Fibroblast of lung (primary cell): ENCODE measurements at regions not wholly inside any gene's neighbourhood (a gene's known extent, or its start where the extent isn't known, plus 50 kb on each side); places are given as distances from the start of the nearest gene placed in this dataset.

Experiments used
- DNase-seq, 2 donors: peaks; one replicate each; pipeline versions ENCODE4 v3.0.0 to v3.0.0-alpha.2; 2010; ENCODE audit warnings: low read depth in 2 of 2
- H2AFZ ChIP-seq: 2 replicates; pipeline ENCODE4 v1.5.1; 2012; ENCODE audit warnings: low read length, control low read depth, inconsistent platforms
- H3K27ac ChIP-seq: 2 replicates; pipeline ENCODE4 v1.5.1; 2011; ENCODE audit warnings: low read length, control low read depth; ENCODE audit not compliant: insufficient read depth
- H3K27me3 ChIP-seq: 2 replicates; pipeline ENCODE4 v1.5.1; 2011; ENCODE audit warnings: mild to moderate bottlenecking, low read length; ENCODE audit not compliant: control insufficient read depth, insufficient read depth
- H3K36me3 ChIP-seq: 2 replicates; pipeline ENCODE4 v1.5.1; 2011; ENCODE audit warnings: low read length; ENCODE audit not compliant: control insufficient read depth, insufficient read depth
- H3K4me1 ChIP-seq: 2 replicates; pipeline ENCODE4 v1.5.1; 2011; ENCODE audit warnings: low read length; ENCODE audit not compliant: control insufficient read depth, insufficient read depth; ENCODE audit errors: extremely low read depth
- H3K4me2 ChIP-seq: 2 replicates; pipeline ENCODE4 v1.5.1; 2011; ENCODE audit warnings: low read length, control low read depth; ENCODE audit not compliant: insufficient read depth; ENCODE audit errors: extremely low read depth
- H3K4me3 ChIP-seq, 4 experiments: fragments of 200-600 bp in 1 of 4; sonication (generic) in 1 of 4; replicated peaks in 1 of 4; 2 replicates each; pipeline ENCODE4 v1.5.1; 2011 to 2016; ENCODE audit warnings: low read length in 4 of 4, low read depth in 3 of 4, mild to moderate bottlenecking in 3 of 4, control low read depth in 2 of 4, inconsistent platforms in 1 of 4, mixed read lengths in 1 of 4; ENCODE audit not compliant: insufficient read depth in 1 of 4; ENCODE audit errors: control extremely low read depth in 1 of 4
- H3K79me2 ChIP-seq: 2 replicates; pipeline ENCODE4 v1.5.1; 2012; ENCODE audit warnings: mild to moderate bottlenecking, low read length, inconsistent platforms; ENCODE audit not compliant: control insufficient read depth, insufficient read depth
- H3K9ac ChIP-seq: 2 replicates; pipeline ENCODE4 v1.5.1; 2011; ENCODE audit warnings: mild to moderate bottlenecking, low read length, control low read depth; ENCODE audit not compliant: insufficient read depth
- H3K9me3 ChIP-seq: 2 replicates; pipeline ENCODE4 v1.5.1; 2012; ENCODE audit warnings: low read depth, low read length; ENCODE audit not compliant: control insufficient read depth, insufficient read depth
- H4K20me1 ChIP-seq: 2 replicates; pipeline ENCODE4 v1.5.1; 2011; ENCODE audit warnings: low read length; ENCODE audit not compliant: control insufficient read depth, insufficient read depth; ENCODE audit errors: extremely low read depth
- CTCF ChIP-seq, 2 donors: IDR thresholded peaks in 1 of 2; conservative IDR thresholded peaks in 1 of 2; 1 replicate in 1 of 2; 2 replicates in 1 of 2; pipeline ENCODE4 v1.5.1; 2011 to 2012; ENCODE audit warnings: low read length in 2 of 2, control low read depth in 1 of 2, inconsistent platforms in 1 of 2, low read depth in 1 of 2, mild to moderate bottlenecking in 1 of 2
- EZH2 ChIP-seq: IDR thresholded peaks from 2 replicates; pipeline ENCODE4 v1.5.1; 2012; ENCODE audit warnings: low read length, control low read depth, mild to moderate bottlenecking; ENCODE audit errors: missing control alignments

DNA sequence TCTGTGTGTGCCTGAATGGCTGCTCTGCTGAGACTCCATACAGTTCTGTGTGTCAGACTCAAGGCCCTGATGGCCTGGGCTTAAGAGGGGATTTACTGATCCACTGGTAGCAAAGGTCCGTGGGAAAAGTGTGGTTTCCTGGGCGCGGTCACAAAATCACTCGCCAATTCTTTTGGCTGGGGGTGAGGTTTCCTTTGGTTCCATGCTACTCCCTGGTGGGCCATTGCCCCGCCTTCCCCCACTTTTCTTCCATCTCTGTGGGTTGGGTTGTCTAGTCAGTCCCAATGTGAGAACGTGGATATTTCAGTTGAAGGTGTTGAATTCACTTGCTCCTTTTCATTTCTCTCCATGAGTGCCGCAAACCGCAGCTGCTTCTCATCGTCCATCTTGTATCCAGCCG, 162.7 kb upstream of the NRXN1 start:
- no peak overlapping the region for H3K4me3 ChIP-seq
- H3K27ac ChIP-seq: no peak overlapping the region
- H3K36me3 ChIP-seq: no peaks in the 10 kb centered on the region
- no peaks in the 10 kb centered on the region for H3K9me3 ChIP-seq
- H3K9ac ChIP-seq: no peak overlapping the region
- DNase-seq: no peak
- no peaks in the 10 kb centered on the region for H3K27me3 ChIP-seq
- TF ChIP-seq EZH2 (no peak), CTCF (conservative IDR thresholded peaks at IDR 0.05 in 1 of 2, IDR thresholded peaks at IDR 0.05 in 1 of 2; ENCODE audit: low read depth in 1 of 2, low read length in 2 of 2) (no peak)
- no peak overlapping the region for H2AFZ ChIP-seq
- no peaks in the 10 kb centered on the region for H3K79me2 ChIP-seq
- no peak overlapping the region for H3K4me2 ChIP-seq
- H3K4me1 ChIP-seq: no peaks in the 10 kb centered on the region
- no peaks in the 10 kb centered on the region for H4K20me1 ChIP-seq

- H4K20me1 ChIP-seq: no peaks in the 10 kb centered on the region
- no peak for DNase-seq
- H3K79me2 ChIP-seq: no peaks in the 10 kb centered on the region
- no peaks in the 10 kb centered on the region for H3K36me3 ChIP-seq
- H2AFZ ChIP-seq: no peak overlapping the region
- no peak overlapping the region for H3K9ac ChIP-seq
- H3K4me2 ChIP-seq: no peak overlapping the region
- no peaks in the 10 kb centered on the region for H3K4me1 ChIP-seq
- no peaks in the 10 kb centered on the region for H3K9me3 ChIP-seq
- no peaks in the 10 kb centered on the region for H3K27me3 ChIP-seq
- H3K4me3 ChIP-seq: no peak overlapping the region
- no peak for TF ChIP-seq EZH2
- H3K27ac ChIP-seq: no peak overlapping the region
These were observed 138.3 kb upstream of the NRXN1 start for GRCh38 chr2:51170273-51170672.

DNA sequence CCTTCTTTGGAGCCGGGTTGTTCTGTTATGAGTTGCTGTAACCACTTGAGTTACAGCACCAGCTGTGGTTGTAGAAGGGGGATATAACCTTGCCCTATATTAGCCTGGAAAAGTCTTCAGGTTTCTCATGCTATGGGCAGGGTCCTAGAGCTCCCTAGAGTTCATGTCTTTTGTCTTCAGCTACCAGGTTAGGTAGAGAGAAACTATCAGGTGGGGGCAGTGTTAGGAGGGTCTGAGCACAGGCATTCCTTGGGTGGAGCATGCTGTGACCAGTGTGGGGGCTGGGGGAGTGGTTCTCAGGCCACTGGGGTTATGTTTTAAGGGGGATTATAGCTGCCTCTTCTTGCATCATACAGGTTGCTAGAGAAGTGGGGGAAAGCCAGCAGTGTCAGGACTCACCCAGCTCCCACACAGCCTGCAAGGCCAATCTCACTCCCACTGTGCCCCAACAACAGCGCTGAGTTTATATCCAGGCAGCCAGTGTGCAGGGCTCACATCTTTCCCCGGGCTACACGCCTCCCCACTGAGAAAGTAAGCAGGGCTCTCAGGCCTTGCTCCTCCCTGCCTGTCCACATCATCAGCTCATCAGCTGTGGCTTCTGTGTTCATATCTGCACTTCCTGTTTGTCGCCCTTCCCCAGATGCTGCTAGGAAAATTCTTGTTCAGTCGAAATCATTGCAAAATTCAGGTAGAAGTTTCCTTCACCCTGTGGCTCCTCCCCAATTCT, 133.8 kb upstream of the NRXN1 start:
- H2AFZ ChIP-seq: no peak overlapping the region
- no peak overlapping the region for H3K4me2 ChIP-seq
- H3K27me3 ChIP-seq: no peaks in the 10 kb centered on the region
- no peak overlapping the region for H3K9ac ChIP-seq
- DNase-seq: no peak
- H3K27ac ChIP-seq: no peak overlapping the region
- no peaks in the 10 kb centered on the region for H3K9me3 ChIP-seq
- no peaks in the 10 kb centered on the region for H3K79me2 ChIP-seq
- H3K36me3 ChIP-seq: no peaks in the 10 kb centered on the region
- H3K4me3 ChIP-seq: no peak overlapping the region
- H4K20me1 ChIP-seq: no peaks in the 10 kb centered on the region
- TF ChIP-seq CTCF (conservative IDR thresholded peaks at IDR 0.05 in 1 of 2, IDR thresholded peaks at IDR 0.05 in 1 of 2; ENCODE audit: low read depth in 1 of 2, low read length in 2 of 2): no peak
- no peak for TF ChIP-seq EZH2
- no peaks in the 10 kb centered on the region for H3K4me1 ChIP-seq
